T-helper 1 cell treated with Interleukin-12 subunit alpha and Interleukin-12 subunit beta and Interleukin-4 antibody, amounts not matched to agents 30 ng/mL and 1 ng/mL, for 36 hours (primary cell): ENCODE measurements at regions not wholly inside any gene's neighbourhood (a gene's known extent, or its start where the extent isn't known, plus 50 kb on each side); places are given as distances from the start of the nearest gene placed in this dataset.

Experiments
- intact Hi-C: fragments of 100-400 bp; cut with micrococcal nuclease; formaldehyde crosslinking; loops from one replicate; pipeline ENCODE4 v1.15.1; 2024

DNA sequence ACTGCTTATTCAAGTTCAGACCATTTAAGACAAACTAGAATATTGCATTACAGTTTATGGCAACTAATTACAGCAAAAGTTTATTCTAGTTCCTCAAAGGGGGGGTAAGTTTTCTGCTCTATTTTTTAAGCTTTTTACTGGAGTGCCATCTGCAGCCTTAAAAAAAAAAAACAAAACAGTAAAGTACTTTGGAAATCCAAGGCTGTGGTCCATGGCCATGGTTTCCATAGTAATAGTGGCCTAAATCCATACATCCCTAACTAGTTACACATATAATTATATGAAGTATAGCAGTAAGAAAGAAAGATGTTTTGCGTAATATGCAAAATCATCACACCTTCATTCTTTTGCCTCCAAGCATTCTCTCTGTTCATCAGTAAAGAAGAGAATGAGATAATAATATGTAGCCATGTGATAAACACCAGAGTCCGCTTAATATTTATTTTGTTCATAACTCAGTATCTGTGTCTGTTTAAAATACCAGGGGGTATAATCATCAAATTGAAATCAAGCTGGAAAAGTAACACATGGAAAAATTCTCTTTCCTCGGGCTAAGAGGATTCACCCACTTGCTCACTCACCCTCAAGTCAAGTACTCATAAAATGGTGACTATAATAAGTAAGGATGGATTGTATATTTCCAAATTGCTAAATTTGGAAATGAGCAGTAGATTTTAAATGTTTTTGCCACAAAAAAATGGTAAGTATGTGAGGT lies 301.1 kb upstream of the RND3 start:
- intact Hi-C loops: no loop called here

DNA sequence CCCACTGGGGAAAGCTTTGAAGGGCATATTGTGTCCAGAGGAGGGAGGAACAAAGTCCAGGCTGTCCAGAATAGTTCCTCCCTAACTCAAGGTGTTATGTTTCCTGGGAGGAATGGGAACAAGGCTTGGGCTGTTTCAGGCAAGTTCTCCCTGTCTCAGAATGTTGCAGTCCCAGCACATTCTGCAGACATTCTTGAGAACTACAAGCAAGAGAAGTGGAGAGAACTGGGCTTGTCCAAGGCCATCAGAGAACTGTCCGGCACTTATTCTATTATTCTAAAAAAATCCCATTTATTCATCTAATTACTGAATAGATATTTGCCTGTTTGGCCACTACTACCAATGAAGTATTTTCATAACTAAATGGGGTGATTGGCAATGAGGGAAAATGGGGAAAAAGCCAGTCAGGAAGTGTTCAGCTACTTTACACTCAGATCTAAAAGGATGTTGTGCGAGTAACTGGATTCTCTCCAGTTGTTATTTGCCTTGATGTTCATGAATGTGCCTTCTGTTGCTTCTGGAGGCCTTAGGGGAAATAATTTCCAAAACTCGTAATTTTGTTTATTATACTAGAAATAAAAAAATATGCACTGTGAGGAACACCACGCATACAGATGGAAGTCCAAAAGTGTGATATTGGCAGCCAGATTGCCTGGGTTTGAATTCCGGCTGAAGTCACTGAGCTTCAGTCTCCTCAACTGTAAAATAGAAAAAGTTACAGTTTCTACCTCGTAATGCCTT lies 300.1 kb upstream of the RND3 start:
- intact Hi-C loops: no loop called here

DNA sequence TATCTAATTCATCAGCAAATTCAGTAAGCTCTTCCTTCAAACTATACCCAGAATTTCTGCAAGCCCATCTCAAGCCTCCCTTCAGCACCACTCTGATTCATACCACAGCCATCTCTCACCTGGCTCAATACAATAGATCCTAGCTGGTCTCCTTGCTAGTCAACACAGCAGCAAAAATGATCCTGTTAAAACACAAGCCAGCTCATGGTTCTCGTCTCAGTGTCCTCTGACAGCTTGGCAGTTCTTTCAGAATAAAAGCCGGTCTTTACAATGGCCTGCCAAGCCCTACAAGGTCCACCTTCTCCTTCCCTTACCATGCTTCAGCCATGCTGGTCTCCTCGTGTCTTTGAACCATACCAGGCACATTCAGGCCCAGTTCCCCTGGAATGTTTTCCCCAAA lies 296.9 kb upstream of the RND3 start:
- intact Hi-C loops: no loop called here

DNA sequence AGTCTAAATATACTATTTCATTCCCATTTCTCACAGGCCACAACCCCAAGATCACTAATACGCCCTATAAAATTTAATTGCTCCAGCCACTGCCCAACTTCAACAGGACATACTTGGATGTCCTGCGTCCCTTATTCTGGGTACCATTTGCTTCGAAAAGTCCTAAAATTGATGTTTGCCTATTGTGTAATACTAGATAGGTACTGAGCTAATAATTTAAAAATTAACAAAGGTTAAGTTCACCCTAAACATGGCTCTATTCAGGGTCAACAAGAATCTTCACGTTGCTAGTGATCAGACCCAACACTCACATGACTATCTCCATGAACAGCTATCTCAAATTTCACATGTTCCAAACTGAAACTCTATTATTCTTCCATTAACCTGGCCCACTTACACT lies 296.4 kb upstream of the RND3 start:
- intact Hi-C loops: no loop called here

DNA sequence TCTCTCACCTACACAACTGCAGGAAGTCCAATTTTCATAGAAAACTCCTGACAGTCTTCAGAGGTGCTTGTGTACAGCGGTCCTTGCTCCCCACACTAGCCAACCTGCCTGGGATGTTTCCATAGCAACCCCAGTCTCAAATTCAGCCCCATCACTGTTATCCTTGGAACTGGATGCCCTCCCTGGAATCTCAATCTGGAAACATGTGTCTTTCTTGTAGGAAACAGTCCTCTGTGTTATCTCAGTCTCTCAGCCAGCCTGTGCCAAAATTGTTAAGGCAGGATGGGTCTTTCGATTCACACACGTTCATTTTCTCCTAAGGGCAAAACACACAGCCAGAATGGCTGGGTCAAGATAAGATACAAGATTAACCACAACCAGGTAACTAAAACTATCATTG lies 295.5 kb upstream of the RND3 start:
- intact Hi-C loops: no loop called here

DNA sequence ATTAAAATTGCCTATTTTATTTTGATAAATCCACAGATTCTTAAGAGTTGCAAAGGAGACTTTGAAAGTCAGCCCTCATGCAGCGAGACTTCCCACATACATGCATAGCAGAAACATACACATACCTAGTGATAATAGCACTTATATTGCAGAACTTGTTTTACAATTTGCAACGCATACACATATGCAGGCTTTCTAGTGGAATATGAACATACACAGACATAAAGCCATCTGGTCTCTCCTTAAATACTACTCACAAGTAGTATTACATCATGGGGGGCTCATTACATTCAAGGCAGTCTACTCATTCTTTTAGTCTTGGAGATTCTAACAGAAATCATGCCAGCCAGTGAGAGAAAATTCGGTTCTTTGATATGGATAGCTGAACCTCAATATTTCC lies 295.1 kb upstream of the RND3 start:
- intact Hi-C loops: no loop called here

DNA sequence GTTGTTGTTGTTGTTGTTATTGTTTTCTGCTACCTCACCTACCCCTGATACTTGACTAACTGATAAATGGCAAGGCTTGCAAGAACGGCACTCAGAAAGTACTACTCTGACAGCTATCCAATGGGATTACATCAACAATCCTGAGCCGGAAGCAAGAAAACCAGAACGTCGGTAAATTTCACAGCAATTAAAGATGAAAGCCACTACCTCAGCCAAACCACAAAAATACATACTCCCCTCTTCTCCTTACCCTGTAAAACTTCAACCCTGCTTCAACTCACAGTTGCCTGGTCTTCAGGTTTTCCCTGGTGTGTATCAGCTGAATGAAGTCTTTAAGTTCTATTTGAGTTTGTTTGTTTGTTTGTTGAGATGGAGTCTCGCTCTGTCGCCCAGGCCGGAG lies 293.7 kb upstream of the RND3 start:
- intact Hi-C loops: no loop called here

DNA sequence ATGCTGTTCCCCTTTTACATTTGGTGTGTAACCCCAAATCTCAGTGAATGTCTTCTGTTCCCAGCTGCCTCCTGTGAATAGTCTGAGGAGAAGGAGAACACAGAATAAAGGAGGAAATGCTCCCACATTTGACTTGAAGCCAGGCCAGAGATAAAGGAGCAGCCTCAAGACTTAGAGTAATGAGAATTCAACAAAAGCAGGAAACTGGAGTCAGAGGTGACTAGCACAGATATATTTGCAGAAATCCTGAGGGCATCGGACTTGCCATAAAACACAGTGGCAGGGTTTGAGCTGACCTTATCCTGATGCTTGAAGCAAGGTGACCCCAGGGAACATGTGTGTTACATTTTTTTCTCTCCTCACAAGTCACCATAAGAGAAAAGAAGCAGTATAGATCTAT lies 291.4 kb upstream of the RND3 start:
- intact Hi-C loops: no loop called here

DNA sequence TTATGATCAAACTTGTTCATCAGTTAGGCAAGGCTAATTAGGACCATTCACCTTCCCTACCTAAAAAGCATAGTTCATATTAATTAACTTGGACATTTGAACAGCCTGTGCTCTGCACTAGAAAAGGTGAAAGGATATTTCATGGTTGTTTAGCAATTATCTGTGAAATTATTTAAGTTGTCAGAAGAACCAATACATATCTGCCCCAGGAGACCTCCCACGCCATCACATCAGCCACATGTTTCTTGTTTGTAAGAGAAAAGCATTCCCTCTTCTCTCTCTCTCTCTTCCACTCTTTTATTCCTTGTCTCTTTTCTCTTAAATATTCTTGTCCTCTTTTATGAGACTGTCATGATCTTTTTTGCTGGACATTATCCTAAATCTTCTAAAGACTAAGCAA lies 282.0 kb upstream of the RND3 start:
- intact Hi-C loops: no loop called here

DNA sequence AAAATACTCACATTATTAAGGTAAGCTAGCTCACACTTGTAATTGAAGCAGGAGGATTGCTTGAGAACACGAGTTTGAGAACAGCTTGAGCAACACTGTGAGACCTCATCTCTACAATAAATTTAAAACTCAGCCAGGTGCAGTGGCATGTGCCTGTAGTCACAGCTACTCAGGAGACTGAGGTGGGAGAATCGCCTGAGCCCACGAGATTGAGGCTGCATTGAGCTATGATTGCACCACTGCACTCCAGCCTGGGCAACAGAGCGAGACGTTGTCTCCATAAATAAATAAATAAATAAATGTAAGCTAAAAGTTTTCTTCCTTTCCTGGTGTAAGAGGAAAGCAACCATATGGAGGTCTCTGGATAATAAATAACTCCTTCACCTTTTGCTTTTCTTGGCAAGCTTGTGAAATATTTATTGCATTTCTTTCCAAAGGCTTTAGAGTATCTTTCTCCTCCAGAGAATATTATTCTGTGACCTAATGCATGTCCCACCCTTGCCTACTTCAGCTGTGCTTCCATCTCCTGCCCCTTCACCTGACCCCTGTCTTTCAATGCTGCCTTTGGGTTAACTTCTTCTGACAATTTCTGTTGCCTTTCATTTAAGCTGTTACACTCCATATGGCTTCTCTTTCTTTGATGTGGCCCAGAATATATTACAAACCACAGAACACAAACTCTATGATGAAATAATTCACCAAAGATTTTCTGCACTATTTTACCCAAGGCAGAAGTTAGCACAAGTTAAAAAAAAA lies 280.7 kb upstream of the RND3 start:
- intact Hi-C loops: no loop called here

DNA sequence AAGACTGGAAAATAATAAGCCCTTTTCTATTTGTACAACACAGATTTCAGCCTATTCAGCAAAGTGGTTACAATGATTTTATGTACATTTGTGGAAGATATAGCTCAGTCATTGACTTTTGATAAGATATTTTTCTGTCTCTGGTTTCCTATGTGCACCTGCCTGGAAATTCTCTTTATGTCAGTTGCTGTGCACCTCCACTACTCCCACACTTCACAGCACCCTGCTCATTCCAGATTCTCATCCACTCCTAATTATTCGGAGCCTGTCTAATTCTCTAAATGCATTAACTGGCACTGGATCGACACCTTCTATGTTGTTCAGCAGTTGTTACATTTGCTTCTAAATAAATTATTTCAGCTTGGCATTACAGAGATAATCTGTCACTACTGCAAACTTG lies 275.1 kb upstream of the RND3 start:
- intact Hi-C loops: no loop called here

DNA sequence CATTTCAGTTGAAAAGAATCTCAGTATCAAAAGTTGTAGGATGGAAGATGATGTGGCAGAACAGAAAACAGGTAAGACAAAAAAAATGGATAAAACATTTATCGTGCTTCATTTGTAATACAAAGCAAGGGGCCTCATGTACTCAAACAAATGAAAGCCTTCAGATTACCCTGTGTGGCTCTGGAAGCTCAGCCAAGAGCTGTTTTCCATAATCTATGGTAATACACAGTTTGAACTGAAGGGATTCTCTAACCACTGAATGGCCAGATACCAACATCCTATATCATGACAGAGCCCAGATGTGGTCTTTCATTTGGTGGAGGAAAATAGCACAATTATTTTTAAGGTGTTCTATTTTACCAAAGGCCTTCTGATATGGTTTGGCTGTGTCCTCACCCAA lies 272.1 kb upstream of the RND3 start:
- intact Hi-C loops: no loop called here

DNA sequence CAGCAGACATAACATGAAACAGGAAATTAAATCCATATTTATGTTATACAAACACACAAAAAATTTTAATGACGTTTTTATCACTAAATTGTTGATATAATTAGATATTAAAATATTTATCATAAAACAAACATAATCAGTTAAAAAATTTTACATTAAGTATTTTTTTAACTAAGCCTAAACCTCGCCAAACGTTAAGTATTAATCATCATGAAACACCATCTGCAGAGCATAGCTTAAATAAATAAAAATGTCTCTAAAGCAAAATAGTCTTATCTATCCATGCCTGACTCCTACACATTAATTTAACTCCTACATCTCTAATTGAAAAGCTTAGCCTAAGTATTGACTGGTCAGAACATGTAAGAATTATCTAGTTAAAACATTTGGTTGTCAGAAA lies 271.6 kb upstream of the RND3 start:
- intact Hi-C loops: no loop called here

DNA sequence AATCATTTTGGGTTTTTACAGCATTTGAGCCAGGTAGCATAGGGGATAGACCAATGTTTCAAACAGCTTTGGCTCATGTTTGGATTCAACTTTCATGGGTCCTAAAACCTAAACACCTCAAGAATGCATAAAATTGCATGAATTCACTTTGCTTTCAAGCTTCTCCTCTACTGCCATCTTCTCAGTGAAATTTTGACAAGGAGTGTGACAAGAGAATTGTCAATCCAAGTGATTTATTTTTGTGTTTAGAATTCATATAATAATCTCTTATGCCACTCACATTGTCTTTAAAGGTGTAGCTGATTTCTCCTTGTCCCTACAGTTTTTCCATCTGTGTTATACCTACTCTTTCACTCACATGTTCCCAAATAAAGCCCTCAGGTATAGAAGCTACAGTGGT lies 264.8 kb upstream of the RND3 start:
- intact Hi-C loops: no loop called here

DNA sequence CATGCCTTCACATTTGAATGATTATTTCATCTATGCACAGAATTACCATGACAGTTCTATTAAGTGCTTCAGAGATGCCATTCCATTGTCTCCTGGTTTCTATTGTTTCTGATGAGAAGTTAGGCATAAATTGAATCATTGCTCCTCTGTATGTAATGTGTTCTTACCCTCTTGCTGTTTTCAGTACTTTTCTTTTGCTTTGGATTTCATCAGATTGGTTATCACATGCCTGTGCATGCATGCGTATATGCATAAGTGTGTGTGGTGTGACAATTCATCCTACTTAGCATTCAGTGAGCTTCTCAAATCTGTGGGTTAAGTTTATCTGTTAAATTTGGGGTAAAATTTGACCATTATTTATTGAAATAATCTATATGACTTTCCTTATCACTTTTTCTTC lies 263.3 kb upstream of the RND3 start:
- intact Hi-C loops: no loop called here

DNA sequence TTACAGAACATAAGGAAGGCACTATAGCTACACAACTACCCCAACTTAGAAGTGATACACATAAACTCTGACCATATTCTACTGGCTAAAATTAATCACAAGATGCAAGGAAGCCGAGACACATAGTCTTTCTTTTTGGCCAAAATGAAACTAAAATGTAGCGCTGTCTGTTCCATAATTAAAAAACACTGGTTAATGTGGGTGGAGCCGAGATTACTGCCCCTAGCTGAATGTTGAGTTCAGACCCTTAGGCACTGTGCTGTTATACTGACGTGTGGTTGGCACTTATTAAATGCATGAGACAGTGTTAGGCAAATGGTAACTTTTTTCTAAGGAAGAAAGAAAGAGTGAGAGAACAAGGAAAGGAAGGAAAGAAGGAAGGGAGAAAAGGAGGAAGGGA lies 254.6 kb upstream of the RND3 start:
- intact Hi-C loops: no loop called here

DNA sequence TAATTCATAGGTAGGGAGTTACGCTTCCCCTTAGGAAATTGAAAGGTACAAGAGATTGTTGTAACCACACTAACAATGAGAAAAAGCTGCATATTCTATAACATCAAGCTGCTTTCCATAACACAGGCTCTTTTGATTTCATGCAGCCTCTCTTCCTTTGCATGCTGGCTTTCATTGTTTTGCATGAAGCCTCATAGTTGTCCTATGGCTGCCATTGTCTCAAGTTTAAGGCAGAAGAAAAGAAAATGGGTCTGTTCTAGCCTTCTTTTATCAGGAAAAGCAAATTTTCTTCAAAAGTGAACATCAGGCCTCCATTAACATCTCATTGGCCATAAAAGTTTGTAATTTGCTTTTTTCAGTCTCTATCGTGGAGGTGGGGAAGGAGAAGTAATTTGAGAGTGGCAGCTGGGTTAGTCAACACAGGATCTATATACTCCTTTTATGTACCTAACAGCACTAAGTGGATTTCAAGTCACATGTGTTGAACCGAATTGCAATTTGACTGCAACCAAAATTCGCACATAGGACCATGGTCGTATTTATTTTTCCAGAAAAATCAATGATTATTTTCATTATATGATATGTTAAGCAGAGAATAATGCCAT lies 248.5 kb upstream of the RND3 start:
- intact Hi-C loops: no loop called here

DNA sequence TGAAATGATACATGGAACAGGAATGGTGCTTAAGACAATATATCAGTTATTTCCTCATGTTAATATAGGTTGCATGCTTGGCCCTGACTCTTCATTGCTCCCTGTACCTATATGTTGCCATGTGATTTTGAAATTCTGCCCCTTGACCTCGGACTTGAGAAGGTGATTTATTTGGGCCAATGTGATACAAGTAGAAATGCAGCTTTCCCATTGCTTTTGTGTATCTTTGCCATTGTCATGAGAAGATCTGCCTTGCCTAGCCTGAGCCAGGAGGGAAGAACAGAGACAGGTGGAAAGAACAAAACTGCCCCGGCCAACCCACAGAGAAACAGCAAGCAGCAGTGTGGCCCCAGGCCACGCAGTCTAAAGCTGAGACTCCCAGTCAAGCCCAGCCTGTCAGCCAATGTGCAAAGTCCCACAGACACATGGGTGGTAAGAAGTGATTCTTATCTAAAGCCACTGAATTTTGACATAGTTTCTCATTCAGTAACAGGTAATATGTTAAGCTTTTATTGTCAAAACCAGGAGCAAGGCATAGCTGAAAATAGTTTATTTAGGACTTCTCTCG lies 245.7 kb upstream of the RND3 start:
- intact Hi-C loops: no loop called here

DNA sequence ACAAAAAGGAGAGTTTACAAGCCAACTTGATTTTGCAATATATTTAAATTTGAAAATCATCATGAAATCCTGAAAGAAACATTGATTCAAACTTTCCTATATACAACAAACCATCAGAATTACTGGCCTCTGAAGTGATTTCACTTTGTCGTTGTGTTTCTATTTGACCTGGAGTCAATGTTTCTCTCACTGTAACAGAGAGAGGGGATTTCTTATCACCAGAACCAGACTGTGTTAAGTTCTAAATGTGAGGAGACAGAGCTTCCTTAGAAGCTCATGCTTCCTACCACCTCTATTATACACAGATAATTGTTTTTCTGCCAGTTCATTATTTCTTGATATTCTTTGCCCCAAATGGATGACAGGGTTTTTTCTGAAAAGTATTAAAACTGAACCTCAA lies 245.0 kb upstream of the RND3 start:
- intact Hi-C loops: no loop called here

DNA sequence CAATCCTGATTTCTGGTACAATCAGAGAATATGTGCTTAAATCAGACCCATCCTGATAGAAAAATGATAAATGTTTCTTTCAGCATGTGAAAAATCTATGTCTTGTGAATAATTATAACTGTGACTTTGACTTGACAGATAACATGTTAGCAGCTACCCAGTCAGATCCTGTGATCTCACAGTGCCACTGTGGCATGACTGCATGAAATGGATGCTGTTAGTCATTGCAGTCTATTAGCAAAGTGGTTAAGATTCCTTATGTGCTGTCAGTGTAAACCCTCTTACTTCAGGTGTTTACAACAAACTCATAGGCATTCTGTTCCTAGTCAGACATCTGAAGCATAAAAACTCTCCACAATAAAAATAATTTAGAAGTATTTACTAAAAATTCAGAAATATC lies 244.6 kb upstream of the RND3 start:
- intact Hi-C loops: no loop called here

DNA sequence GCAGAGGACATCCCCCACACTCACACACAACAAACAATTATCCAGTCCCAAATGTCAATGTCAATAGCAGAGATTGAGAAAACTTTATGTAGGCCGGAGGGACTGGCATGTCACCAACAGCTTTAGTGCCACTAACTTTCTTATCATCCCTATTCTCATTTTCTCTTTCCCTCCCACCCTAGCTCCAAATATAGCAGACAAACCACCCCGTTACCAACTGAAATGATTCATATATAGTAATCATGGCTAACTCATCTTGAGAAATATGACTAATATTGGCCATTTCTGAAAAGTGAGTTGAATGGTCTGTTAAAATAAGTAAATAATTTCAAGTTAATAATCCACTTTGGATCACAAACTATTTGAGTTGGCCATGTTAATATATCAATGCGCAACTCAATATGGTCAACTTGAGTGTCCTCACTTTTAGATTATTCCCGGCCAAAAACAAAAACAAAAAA lies 242.1 kb upstream of the RND3 start:
- intact Hi-C loops: no loop called here

DNA sequence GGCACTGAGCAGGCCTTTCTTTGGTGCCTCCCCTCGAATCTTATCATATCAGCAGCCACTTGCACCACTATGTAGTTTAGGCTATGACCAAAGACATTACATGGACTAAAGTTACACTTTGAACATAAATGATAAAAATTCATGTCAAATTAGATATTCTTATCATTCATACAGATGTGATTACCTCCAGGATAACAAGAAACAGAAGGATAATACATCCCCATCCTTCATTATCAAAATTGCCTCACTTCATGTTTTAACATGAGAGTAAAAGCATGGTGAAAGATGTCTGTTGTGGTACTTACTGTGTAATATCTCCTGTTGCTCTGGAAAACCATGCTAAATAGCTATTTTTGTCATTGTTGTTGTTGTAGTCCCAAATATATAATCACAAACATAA lies 230.8 kb upstream of the RND3 start:
- intact Hi-C loops: no loop called here
